ENCODE measurements at regions not wholly inside any gene's neighbourhood (a gene's known extent, or its start where the extent isn't known, plus 50 kb on each side); places are given as distances from the start of the nearest gene placed in this dataset.

GRCh38 chr6:98433325-98434056, 400.9 kb upstream of the POU3F2 start:
- no peak for TF ChIP-seq TAF1 (IDR thresholded peaks at IDR 0.05; ENCODE audit: borderline replicate concordance, low read depth, low read length)
- TF ChIP-seq, protein P1, sequence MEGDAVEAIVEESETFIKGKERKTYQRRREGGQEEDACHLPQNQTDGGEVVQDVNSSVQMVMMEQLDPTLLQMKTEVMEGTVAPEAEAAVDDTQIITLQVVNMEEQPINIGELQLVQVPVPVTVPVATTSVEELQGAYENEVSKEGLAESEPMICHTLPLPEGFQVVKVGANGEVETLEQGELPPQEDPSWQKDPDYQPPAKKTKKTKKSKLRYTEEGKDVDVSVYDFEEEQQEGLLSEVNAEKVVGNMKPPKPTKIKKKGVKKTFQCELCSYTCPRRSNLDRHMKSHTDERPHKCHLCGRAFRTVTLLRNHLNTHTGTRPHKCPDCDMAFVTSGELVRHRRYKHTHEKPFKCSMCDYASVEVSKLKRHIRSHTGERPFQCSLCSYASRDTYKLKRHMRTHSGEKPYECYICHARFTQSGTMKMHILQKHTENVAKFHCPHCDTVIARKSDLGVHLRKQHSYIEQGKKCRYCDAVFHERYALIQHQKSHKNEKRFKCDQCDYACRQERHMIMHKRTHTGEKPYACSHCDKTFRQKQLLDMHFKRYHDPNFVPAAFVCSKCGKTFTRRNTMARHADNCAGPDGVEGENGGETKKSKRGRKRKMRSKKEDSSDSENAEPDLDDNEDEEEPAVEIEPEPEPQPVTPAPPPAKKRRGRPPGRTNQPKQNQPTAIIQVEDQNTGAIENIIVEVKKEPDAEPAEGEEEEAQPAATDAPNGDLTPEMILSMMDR (IDR thresholded peaks at IDR 0.05) = no peak
